Lung (tissue), 12 donors: ENCODE measurements at regions not wholly inside any gene's neighbourhood (a gene's known extent, or its start where the extent isn't known, plus 50 kb on each side); places are given as distances from the start of the nearest gene placed in this dataset. TPM values are rescaled to one million over a fixed set of nuclear protein-coding genes. Genes with fewer than 3 reads are reported as not detected.
"Not testable (repeated sequence)": the region's sequence is repeated elsewhere in the genome, so short reads cannot be mapped to it uniquely, and the experiment has no call there.

Source experiments
- ATAC-seq: fragments of 200-7000 bp; cut with Tn5 transposase; one replicate; pipeline ENCODE4 v1.9.1; 2020; ENCODE audit warnings: moderate number of reproducible peaks; ENCODE audit not compliant: insufficient read depth, low FRiP score
- DNase-seq, 3 donors: peaks; one replicate each; pipeline ENCODE4 v3.0.0-alpha.2; 2013 to 2017
- H3K27ac ChIP-seq, 2 donors: one replicate each; pipeline ENCODE4 v1.5.1; 2013; ENCODE audit warnings: mild to moderate bottlenecking in 2 of 2, moderate library complexity in 2 of 2, control low read depth in 1 of 2, inconsistent platforms in 1 of 2, low read depth in 1 of 2, low read length in 1 of 2
- H3K27me3 ChIP-seq, 3 donors: one replicate each; pipeline ENCODE4 v1.5.1; 2013; ENCODE audit warnings: low read length in 2 of 3; ENCODE audit not compliant: control insufficient read depth in 3 of 3, insufficient read depth in 3 of 3
- H3K36me3 ChIP-seq, 4 donors: one replicate each; pipeline ENCODE4 v1.5.1; 2013; ENCODE audit warnings: low read length in 4 of 4, mild to moderate bottlenecking in 1 of 4, moderate library complexity in 1 of 4; ENCODE audit not compliant: control insufficient read depth in 4 of 4, insufficient read depth in 4 of 4
- H3K4me1 ChIP-seq, 5 donors: one replicate each; pipeline ENCODE4 v1.5.1; 2013; ENCODE audit warnings: low read length in 5 of 5, mild to moderate bottlenecking in 2 of 5, moderate library complexity in 1 of 5; ENCODE audit not compliant: control insufficient read depth in 5 of 5, insufficient read depth in 5 of 5
- H3K4me3 ChIP-seq: one replicate; pipeline ENCODE4 v1.5.1; 2013; ENCODE audit warnings: mild to moderate bottlenecking, control low read depth, moderate library complexity
- H3K9ac ChIP-seq, 2 donors: one replicate each; pipeline ENCODE4 v1.5.1; 2013; ENCODE audit warnings: low read length in 2 of 2, control low read depth in 1 of 2; ENCODE audit not compliant: insufficient read depth in 1 of 2
- H3K9me3 ChIP-seq, 4 donors: one replicate each; pipeline ENCODE4 v1.5.1; 2013; ENCODE audit warnings: low read length in 3 of 4, mild to moderate bottlenecking in 1 of 4, moderate library complexity in 1 of 4; ENCODE audit not compliant: control insufficient read depth in 4 of 4, insufficient read depth in 3 of 4
- WGBS, 2 donors: extraction: QIAGEN DNeasy Blood & Tissue Kit; methylation state at CpG; one replicate each; pipeline ENCODE4 v1.1.7; 2013; 5-methylcytosine and 5-hydroxymethylcytosine counted together
- small RNA-seq: library from RNA; depleted of rRNA; stranded (forward); fragments of <200 nt; gene quantifications from one replicate; pipeline ENCODE3, GENCODE V24; 2014; ENCODE audit warnings: low replicate concordance
- TF ChIP-seq, protein P1 (sequence below): IDR thresholded peaks from 2 replicates; pipeline ENCODE4 v1.5.1; 2012; ENCODE audit warnings: mild to moderate bottlenecking; ENCODE audit errors: control extremely low read depth, extremely low read depth
- donor health status: control.
- donor health status: control.
- donor health status: Bipolar disorder and iron deficiency.
- donor health status: healthy.
- donor health status: DM: yes; HTN: yes; CAD: no.

- no peak overlapping the region for H3K9ac ChIP-seq
- 98% methylated on average over 20 of the region's 20 CpGs for WGBS, 2 donors
- TF ChIP-seq, protein P1, sequence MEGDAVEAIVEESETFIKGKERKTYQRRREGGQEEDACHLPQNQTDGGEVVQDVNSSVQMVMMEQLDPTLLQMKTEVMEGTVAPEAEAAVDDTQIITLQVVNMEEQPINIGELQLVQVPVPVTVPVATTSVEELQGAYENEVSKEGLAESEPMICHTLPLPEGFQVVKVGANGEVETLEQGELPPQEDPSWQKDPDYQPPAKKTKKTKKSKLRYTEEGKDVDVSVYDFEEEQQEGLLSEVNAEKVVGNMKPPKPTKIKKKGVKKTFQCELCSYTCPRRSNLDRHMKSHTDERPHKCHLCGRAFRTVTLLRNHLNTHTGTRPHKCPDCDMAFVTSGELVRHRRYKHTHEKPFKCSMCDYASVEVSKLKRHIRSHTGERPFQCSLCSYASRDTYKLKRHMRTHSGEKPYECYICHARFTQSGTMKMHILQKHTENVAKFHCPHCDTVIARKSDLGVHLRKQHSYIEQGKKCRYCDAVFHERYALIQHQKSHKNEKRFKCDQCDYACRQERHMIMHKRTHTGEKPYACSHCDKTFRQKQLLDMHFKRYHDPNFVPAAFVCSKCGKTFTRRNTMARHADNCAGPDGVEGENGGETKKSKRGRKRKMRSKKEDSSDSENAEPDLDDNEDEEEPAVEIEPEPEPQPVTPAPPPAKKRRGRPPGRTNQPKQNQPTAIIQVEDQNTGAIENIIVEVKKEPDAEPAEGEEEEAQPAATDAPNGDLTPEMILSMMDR, result no peak
- DNase-seq (no peak), ATAC-seq (no peak)
- H3K4me1 ChIP-seq, result no peaks in the 10 kb centered on the region
- H3K27me3 ChIP-seq, result no peaks in the 10 kb centered on the region
- no peak overlapping the region for H3K4me3 ChIP-seq
- no peak overlapping the region for H3K27ac ChIP-seq
- H3K36me3 ChIP-seq, result no peaks in the 10 kb centered on the region
- no peaks in the 10 kb centered on the region for H3K9me3 ChIP-seq
Observed at GRCh38 chr15:28783873-28784272, 64.6 kb downstream of the GOLGA6L7 start.

DNA sequence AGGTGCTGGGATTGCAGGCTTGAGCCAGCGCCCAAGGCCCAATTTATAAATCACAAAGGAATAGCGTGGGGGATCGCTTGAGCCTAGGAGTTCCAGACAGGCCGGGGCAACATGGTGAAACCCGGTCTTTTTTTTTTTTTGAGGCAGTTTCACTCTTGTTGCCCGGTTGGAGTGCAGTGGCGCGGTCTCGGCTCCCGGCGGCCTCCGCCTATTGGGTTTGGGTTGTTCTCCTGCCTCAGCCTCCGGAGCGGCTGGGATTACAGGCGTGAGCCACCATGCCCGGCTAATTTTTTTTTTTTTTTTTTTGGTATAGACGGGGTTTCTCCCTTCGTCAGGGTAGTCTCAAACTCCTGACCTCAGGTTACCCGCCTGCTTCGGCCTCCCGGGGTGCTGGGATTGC is 65.0 kb downstream of the GOLGA6L7 start:
- Histone ChIP-seq H3K4me1 (no peaks in the 10 kb centered on the region), H3K27me3 (no peaks in the 10 kb centered on the region), H3K4me3 (no peak overlapping the region), H3K9ac (no peak overlapping the region), H3K27ac (no peak overlapping the region), H3K9me3 (no peaks in the 10 kb centered on the region), H3K36me3 (no peaks in the 10 kb centered on the region)
- ATAC-seq (no peak), DNase-seq (no peak)
- WGBS, 2 donors, result 96 to 97% methylated on average over 20 to 21 of the region's 21 CpGs
- TF ChIP-seq, protein P1, result no peak

- ATAC-seq, result not testable (repeated sequence)
Observed at GRCh38 chr15:28778397-28778796, 66.2 kb upstream of the GOLGA8M start.

GRCh38 chr15:28772857-28773256 is 60.6 kb upstream of the GOLGA8M start:
- not testable (repeated sequence) for H3K9ac ChIP-seq, DNase-seq, H3K4me1 ChIP-seq, H3K36me3 ChIP-seq, H3K9me3 ChIP-seq, ATAC-seq, H3K27ac ChIP-seq, H3K4me3 ChIP-seq, H3K27me3 ChIP-seq
- WGBS, 2 donors, result 65 to 74% methylated on average over 3 of the region's 3 CpGs

More at GRCh38 chr15:28778397-28778796, 66.2 kb upstream of the GOLGA8M start:
- H3K4me3 ChIP-seq, H3K36me3 ChIP-seq, H3K27ac ChIP-seq, H3K27me3 ChIP-seq, H3K4me1 ChIP-seq, H3K9me3 ChIP-seq, DNase-seq, H3K9ac ChIP-seq: not testable (repeated sequence)
- 52 to 85% methylated on average over 2 of the region's 2 CpGs for WGBS, 2 donors

Small RNA genes lying in the stretch of these regions (small RNA-seq; reads per million reads assigned to genes)
- not detected for gene AC055876.3
